HUES64 (cell line): ENCODE measurements at regions not wholly inside any gene's neighbourhood (a gene's known extent, or its start where the extent isn't known, plus 50 kb on each side); places are given as distances from the start of the nearest gene placed in this dataset.

Experiments
- H3K27ac ChIP-seq: 2 replicates; pipeline ENCODE4 v1.7.0; 2013; ENCODE audit warnings: low read depth, low read length, inconsistent platforms
- H3K27me3 ChIP-seq: 2 replicates; pipeline ENCODE4 v1.6.1; 2013; ENCODE audit warnings: mild to moderate bottlenecking, low read length; ENCODE audit not compliant: insufficient read depth
- H3K36me3 ChIP-seq: 2 replicates; pipeline ENCODE4 v1.6.1; 2013; ENCODE audit warnings: mild to moderate bottlenecking, low read length; ENCODE audit not compliant: insufficient read depth
- H3K4me1 ChIP-seq: 2 replicates; pipeline ENCODE4 v1.6.1; 2013; ENCODE audit warnings: mild to moderate bottlenecking, low read length, moderate library complexity; ENCODE audit not compliant: insufficient read depth
- H3K4me3 ChIP-seq: 2 replicates; pipeline ENCODE4 v1.5.1; 2013; ENCODE audit warnings: mild to moderate bottlenecking, low read length, moderate library complexity
- H3K9ac ChIP-seq: 2 replicates; pipeline ENCODE4 v1.6.1; 2013; ENCODE audit warnings: mild to moderate bottlenecking, low read depth, low read length
- H3K9me3 ChIP-seq: 2 replicates; pipeline ENCODE4 v1.6.1; 2013; ENCODE audit warnings: low read depth, low read length; ENCODE audit not compliant: insufficient read depth
- WGBS: fragments of 150-250, 120-280 bp; methylation state at CpG from one replicate; pipeline ENCODE4 v1.1.7; 2013; ENCODE audit warnings: missing lambda C conversion rate; 5-methylcytosine and 5-hydroxymethylcytosine counted together

- H3K9ac ChIP-seq: no peak overlapping the region
- H3K36me3 ChIP-seq: no peaks in the 10 kb centered on the region
- H3K27ac ChIP-seq: no peak overlapping the region
- no peak overlapping the region for H3K4me3 ChIP-seq
- no peaks in the 10 kb centered on the region for H3K27me3 ChIP-seq
- peaks cover 7% of the 10 kb centered on the region; the same call in 1 of the 2 replicates for H3K9me3 ChIP-seq
- WGBS: 88% methylated on average over 10 of the region's 10 CpGs
- H3K4me1 ChIP-seq: no peaks in the 10 kb centered on the region
Observed at GRCh38 chr17:68777856-68778694, 176.9 kb upstream of the FAM20A start.

- Histone ChIP-seq H3K4me1 (no peaks in the 10 kb centered on the region), H3K27me3 (no peaks in the 10 kb centered on the region), H3K36me3 (no peaks in the 10 kb centered on the region), H3K27ac (no peak overlapping the region), H3K4me3 (no peak overlapping the region), H3K9me3 (peaks cover 5% of the 10 kb centered on the region; the same call in 1 of the 2 replicates), H3K9ac (no peak overlapping the region)
- WGBS: 69% methylated on average over 5 of the region's 5 CpGs
Observed at GRCh38 chr17:68777243-68777855, 176.2 kb upstream of the FAM20A start.

- H3K4me1 ChIP-seq: no peaks in the 10 kb centered on the region
- no peaks in the 10 kb centered on the region for H3K9me3 ChIP-seq
- WGBS: 100% methylated on average over 3 of the region's 3 CpGs
- no peaks in the 10 kb centered on the region for H3K27me3 ChIP-seq
- H3K4me3 ChIP-seq: no peak overlapping the region
- no peak overlapping the region for H3K9ac ChIP-seq
- no peak overlapping the region for H3K27ac ChIP-seq
- H3K36me3 ChIP-seq: no peaks in the 10 kb centered on the region
Observed at GRCh38 chr17:68776451-68776850, 175.3 kb upstream of the FAM20A start.

GRCh38 chr17:68775969-68776368 lies 174.8 kb upstream of the FAM20A start:
- H3K36me3 ChIP-seq: no peaks in the 10 kb centered on the region
- H3K4me3 ChIP-seq: no peak overlapping the region
- H3K9ac ChIP-seq: no peak overlapping the region
- no peak overlapping the region for H3K27ac ChIP-seq
- H3K9me3 ChIP-seq: no peaks in the 10 kb centered on the region
- WGBS: 94% methylated on average over 2 of the region's 2 CpGs
- H3K4me1 ChIP-seq: no peaks in the 10 kb centered on the region
- H3K27me3 ChIP-seq: no peaks in the 10 kb centered on the region

GRCh38 chr17:68775318-68775717 lies 174.2 kb upstream of the FAM20A start:
- no peaks in the 10 kb centered on the region for H3K27me3 ChIP-seq
- no peaks in the 10 kb centered on the region for H3K4me1 ChIP-seq
- no peak overlapping the region for H3K27ac ChIP-seq
- no peaks in the 10 kb centered on the region for H3K9me3 ChIP-seq
- H3K36me3 ChIP-seq: no peaks in the 10 kb centered on the region
- H3K4me3 ChIP-seq: no peak overlapping the region
- H3K9ac ChIP-seq: no peak overlapping the region

GRCh38 chr17:68771867-68772515 lies 170.8 kb upstream of the FAM20A start:
- H3K27me3 ChIP-seq: no peaks in the 10 kb centered on the region
- no peak overlapping the region for H3K27ac ChIP-seq
- H3K9ac ChIP-seq: no peak overlapping the region
- no peaks in the 10 kb centered on the region for H3K9me3 ChIP-seq
- WGBS: 62% methylated on average over 8 of the region's 8 CpGs
- H3K4me1 ChIP-seq: no peaks in the 10 kb centered on the region
- no peaks in the 10 kb centered on the region for H3K36me3 ChIP-seq
- H3K4me3 ChIP-seq: no peak overlapping the region

GRCh38 chr17:68768804-68769203 lies 167.6 kb upstream of the FAM20A start:
- no peaks in the 10 kb centered on the region for H3K27me3 ChIP-seq
- H3K4me1 ChIP-seq: no peaks in the 10 kb centered on the region
- H3K27ac ChIP-seq: no peak overlapping the region
- no peaks in the 10 kb centered on the region for H3K9me3 ChIP-seq
- H3K9ac ChIP-seq: no peak overlapping the region
- 90% methylated on average over 5 of the region's 6 CpGs for WGBS
- no peak overlapping the region for H3K4me3 ChIP-seq
- no peaks in the 10 kb centered on the region for H3K36me3 ChIP-seq

GRCh38 chr17:68766640-68767039 lies 165.5 kb upstream of the FAM20A start:
- H3K27me3 ChIP-seq: no peaks in the 10 kb centered on the region
- H3K36me3 ChIP-seq: no peaks in the 10 kb centered on the region
- WGBS: 94% methylated on average over 3 of the region's 4 CpGs
- no peak overlapping the region for H3K4me3 ChIP-seq
- H3K27ac ChIP-seq: no peak overlapping the region
- H3K9ac ChIP-seq: no peak overlapping the region
- no peaks in the 10 kb centered on the region for H3K4me1 ChIP-seq
- H3K9me3 ChIP-seq: no peaks in the 10 kb centered on the region

- no peaks in the 10 kb centered on the region for H3K36me3 ChIP-seq
- H3K27me3 ChIP-seq: no peaks in the 10 kb centered on the region
- 89% methylated on average over 1 of the region's 1 CpG for WGBS
- H3K4me1 ChIP-seq: peaks cover 9% of the 10 kb centered on the region
- no peak overlapping the region for H3K4me3 ChIP-seq
- no peak overlapping the region for H3K9ac ChIP-seq
- no peaks in the 10 kb centered on the region for H3K9me3 ChIP-seq
- H3K27ac ChIP-seq: no peak overlapping the region
Observed at GRCh38 chr17:68763562-68763961, 162.4 kb upstream of the FAM20A start.

- peaks cover 9% of the 10 kb centered on the region for H3K4me1 ChIP-seq
- WGBS: 90% methylated on average over 2 of the region's 2 CpGs
- H3K9ac ChIP-seq: no peak overlapping the region
- H3K27me3 ChIP-seq: no peaks in the 10 kb centered on the region
- H3K9me3 ChIP-seq: no peaks in the 10 kb centered on the region
- no peaks in the 10 kb centered on the region for H3K36me3 ChIP-seq
- H3K4me3 ChIP-seq: no peak overlapping the region
- H3K27ac ChIP-seq: no peak overlapping the region
Observed at GRCh38 chr17:68762911-68763310, 161.7 kb upstream of the FAM20A start.

GRCh38 chr17:68760141-68760475 lies 158.9 kb upstream of the FAM20A start:
- WGBS: 53% methylated on average over 4 of the region's 4 CpGs
- Histone ChIP-seq H3K4me3 (no peak overlapping the region), H3K27ac (no peak overlapping the region), H3K36me3 (no peaks in the 10 kb centered on the region), H3K9me3 (no peaks in the 10 kb centered on the region), H3K27me3 (no peaks in the 10 kb centered on the region), H3K4me1 (peaks cover 9% of the 10 kb centered on the region), H3K9ac (no peak overlapping the region)
